GM12891 (cell line): ENCODE measurements at regions not wholly inside any gene's neighbourhood (a gene's known extent, or its start where the extent isn't known, plus 50 kb on each side); places are given as distances from the start of the nearest gene placed in this dataset.

Experiments used
- POLR2A ChIP-seq: IDR thresholded peaks from 2 replicates; pipeline ENCODE4 v1.6.1; 2011; ENCODE audit warnings: low read depth, low read length, control low read depth
- POLR2AphosphoS5 ChIP-seq: IDR thresholded peaks from 2 replicates; pipeline ENCODE4 v1.6.1; 2011; ENCODE audit warnings: low read depth, low read length, control low read depth
- TAF1 ChIP-seq: IDR thresholded peaks from 2 replicates; pipeline ENCODE4 v1.6.1; 2011; ENCODE audit warnings: low read depth, low read length, control low read depth

DNA sequence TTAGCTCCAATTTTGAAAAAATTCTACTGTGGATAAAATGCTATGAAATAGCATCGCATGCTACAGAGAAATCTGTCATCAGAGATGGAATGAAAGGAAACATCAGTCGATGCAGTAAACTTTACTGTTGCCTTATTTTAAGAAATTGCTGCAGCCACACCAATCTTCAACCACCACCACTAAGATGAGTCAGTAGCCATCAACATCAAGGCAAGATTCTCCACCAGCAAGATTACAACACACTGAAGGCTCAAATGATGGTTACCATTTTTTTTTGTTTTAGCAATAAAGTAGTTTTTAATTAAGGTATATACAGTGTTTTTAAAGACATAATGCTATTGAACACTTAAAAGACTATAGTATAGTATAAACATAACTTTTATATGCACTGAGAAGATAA is 95.6 kb upstream of the JUN start:
- TF ChIP-seq POLR2AphosphoS5, result no peak
- no peak for TF ChIP-seq POLR2A
- no peak for TF ChIP-seq TAF1
